ENCODE measurements at regions not wholly inside any gene's neighbourhood (a gene's known extent, or its start where the extent isn't known, plus 50 kb on each side); places are given as distances from the start of the nearest gene placed in this dataset.

- TF ChIP-seq CTCF (optimal IDR thresholded peaks at IDR 0.05 in 1 of 3, IDR thresholded peaks at IDR 0.05 in 1 of 3, conservative IDR thresholded peaks at IDR 0.05 in 1 of 3; ENCODE audit: extremely low read depth in 1 of 3, insufficient read depth in 2 of 3, low read length in 3 of 3) (no peak), EZH2 (IDR thresholded peaks at IDR 0.05; ENCODE audit: low read length) (no peak)
Observed at GRCh38 chr14:62213516-62213915, 451.3 kb downstream of the SNAPC1 start.

All from keratinocyte (primary cell).